ENCODE measurements at regions not wholly inside any gene's neighbourhood (a gene's known extent, or its start where the extent isn't known, plus 50 kb on each side); places are given as distances from the start of the nearest gene placed in this dataset.
A peak's percentile ranks its signal among the peaks of the same experiment; 100 is the strongest.

DNA sequence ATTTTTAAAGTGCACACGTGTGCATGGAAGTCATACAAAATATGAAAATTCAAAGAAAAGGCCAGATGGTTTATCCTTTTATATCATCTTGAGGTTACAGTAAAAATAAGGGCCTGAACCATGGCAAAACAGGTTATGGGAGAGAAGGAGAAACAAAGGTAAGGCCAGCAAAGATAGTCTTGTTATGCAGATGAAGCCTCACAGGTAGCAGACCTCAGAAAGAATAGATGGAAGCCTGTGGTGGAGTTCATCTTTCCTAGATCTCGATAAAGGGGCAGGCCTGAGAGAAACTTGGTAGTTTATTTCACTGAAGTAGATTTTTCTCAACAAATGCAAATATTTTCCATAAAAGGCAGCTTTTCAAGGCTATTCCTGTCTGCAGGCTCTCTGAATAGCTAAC is 693.8 kb downstream of the KHDRBS2 start:
- TF ChIP-seq GABPA (IDR thresholded peaks at IDR 0.05; ENCODE audit: low read depth) = no peak
- no peak for TF ChIP-seq REST (IDR thresholded peaks at IDR 0.05; ENCODE audit: insufficient replicate concordance, low read depth)
- no peak for TF ChIP-seq POLR2AphosphoS5 (IDR thresholded peaks at IDR 0.05; ENCODE audit: low read depth)
- no peak for TF ChIP-seq SPI1 (IDR thresholded peaks at IDR 0.05; ENCODE audit: borderline replicate concordance, low read depth)
- TF ChIP-seq, protein P1, sequence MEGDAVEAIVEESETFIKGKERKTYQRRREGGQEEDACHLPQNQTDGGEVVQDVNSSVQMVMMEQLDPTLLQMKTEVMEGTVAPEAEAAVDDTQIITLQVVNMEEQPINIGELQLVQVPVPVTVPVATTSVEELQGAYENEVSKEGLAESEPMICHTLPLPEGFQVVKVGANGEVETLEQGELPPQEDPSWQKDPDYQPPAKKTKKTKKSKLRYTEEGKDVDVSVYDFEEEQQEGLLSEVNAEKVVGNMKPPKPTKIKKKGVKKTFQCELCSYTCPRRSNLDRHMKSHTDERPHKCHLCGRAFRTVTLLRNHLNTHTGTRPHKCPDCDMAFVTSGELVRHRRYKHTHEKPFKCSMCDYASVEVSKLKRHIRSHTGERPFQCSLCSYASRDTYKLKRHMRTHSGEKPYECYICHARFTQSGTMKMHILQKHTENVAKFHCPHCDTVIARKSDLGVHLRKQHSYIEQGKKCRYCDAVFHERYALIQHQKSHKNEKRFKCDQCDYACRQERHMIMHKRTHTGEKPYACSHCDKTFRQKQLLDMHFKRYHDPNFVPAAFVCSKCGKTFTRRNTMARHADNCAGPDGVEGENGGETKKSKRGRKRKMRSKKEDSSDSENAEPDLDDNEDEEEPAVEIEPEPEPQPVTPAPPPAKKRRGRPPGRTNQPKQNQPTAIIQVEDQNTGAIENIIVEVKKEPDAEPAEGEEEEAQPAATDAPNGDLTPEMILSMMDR (IDR thresholded peaks at IDR 0.05; ENCODE audit: insufficient read depth, low read length) = no peak
- Histone ChIP-seq H3K27me3 (ENCODE audit: insufficient read depth, poor library complexity, severe bottlenecking) (no peaks in the 10 kb centered on the region), H3K27ac (replicated peaks) (no peak overlapping the region), H3K4me3 (replicated peaks; ENCODE audit: insufficient read depth, low read length) (no peak overlapping the region)
- no peak for DNase-seq (ENCODE audit: low read depth in 1 of 2, low spot score in 1 of 2)

- Histone ChIP-seq H3K27ac (replicated peaks) (no peak overlapping the region), H3K27me3 (ENCODE audit: insufficient read depth, poor library complexity, severe bottlenecking) (no peaks in the 10 kb centered on the region), H3K4me3 (replicated peaks; ENCODE audit: insufficient read depth, low read length) (no peak overlapping the region)
- TF ChIP-seq POLR2AphosphoS5 (IDR thresholded peaks at IDR 0.05; ENCODE audit: low read depth) = no peak
- no peak for TF ChIP-seq GABPA (IDR thresholded peaks at IDR 0.05; ENCODE audit: low read depth)
- no peak for TF ChIP-seq SPI1 (IDR thresholded peaks at IDR 0.05; ENCODE audit: borderline replicate concordance, low read depth)
- TF ChIP-seq REST (IDR thresholded peaks at IDR 0.05; ENCODE audit: insufficient replicate concordance, low read depth) = no peak
- TF ChIP-seq, protein P1 (IDR thresholded peaks at IDR 0.05; ENCODE audit: insufficient read depth, low read length) = no peak
- DNase-seq (ENCODE audit: low read depth in 1 of 2, low spot score in 1 of 2) = peak in 1 of 2 experiments; percentile 22
These were observed 699.0 kb downstream of the KHDRBS2 start for GRCh38 chr6:61586934-61587537.

GRCh38 chr6:61585504-61585903 is 700.5 kb downstream of the KHDRBS2 start:
- no peak overlapping the region for H3K4me3 ChIP-seq (replicated peaks; ENCODE audit: insufficient read depth, low read length)
- TF ChIP-seq GABPA (IDR thresholded peaks at IDR 0.05; ENCODE audit: low read depth) (no peak), REST (IDR thresholded peaks at IDR 0.05; ENCODE audit: insufficient replicate concordance, low read depth) (no peak), SPI1 (IDR thresholded peaks at IDR 0.05; ENCODE audit: borderline replicate concordance, low read depth) (no peak), POLR2AphosphoS5 (IDR thresholded peaks at IDR 0.05; ENCODE audit: low read depth) (no peak)
- TF ChIP-seq, protein P1 (IDR thresholded peaks at IDR 0.05; ENCODE audit: insufficient read depth, low read length) = no peak
- H3K27me3 ChIP-seq (ENCODE audit: insufficient read depth, poor library complexity, severe bottlenecking) = no peaks in the 10 kb centered on the region
- no peak for DNase-seq (ENCODE audit: low read depth in 1 of 2, low spot score in 1 of 2)
- H3K27ac ChIP-seq (replicated peaks) = no peak overlapping the region

Measured in HL-60 (cell line).